ENCODE measurements at regions not wholly inside any gene's neighbourhood (a gene's known extent, or its start where the extent isn't known, plus 50 kb on each side); places are given as distances from the start of the nearest gene placed in this dataset.
"Not testable (repeated sequence)": the region's sequence is repeated elsewhere in the genome, so short reads cannot be mapped to it uniquely, and the experiment has no call there.

GRCh38 chr5:155594270-155594669 is 580.7 kb downstream of the KIF4B start:
- DNase-seq (ENCODE audit: extremely low read depth in 1 of 2, low read depth in 1 of 2) = no peak

GRCh38 chr5:155595791-155596190 is 582.2 kb downstream of the KIF4B start:
- DNase-seq (ENCODE audit: extremely low read depth in 1 of 2, low read depth in 1 of 2) = no peak

- no peak for DNase-seq (ENCODE audit: extremely low read depth in 1 of 2, low read depth in 1 of 2)
Measured at GRCh38 chr5:155598552-155598951, 585.0 kb downstream of the KIF4B start.

DNA sequence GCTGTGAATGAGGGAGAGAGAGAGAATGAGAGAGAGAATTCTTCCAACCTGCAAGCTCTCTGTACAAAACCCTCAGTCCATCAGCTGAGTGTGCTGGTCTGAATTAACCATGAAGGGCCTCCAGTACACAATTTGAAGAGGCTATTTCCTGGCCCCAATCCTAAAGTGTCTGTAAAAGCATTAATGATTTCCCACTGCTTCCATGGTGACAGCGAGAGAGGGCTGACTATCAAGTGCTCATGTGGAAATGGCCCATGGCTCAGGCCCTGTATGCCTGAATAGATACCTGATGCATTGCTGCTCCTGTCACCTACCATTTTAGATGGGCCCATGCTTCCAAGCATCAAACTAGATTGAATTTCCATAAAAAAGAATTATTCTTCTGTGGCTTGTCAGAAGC is 592.4 kb downstream of the KIF4B start:
- no peak for DNase-seq (ENCODE audit: extremely low read depth in 1 of 2, low read depth in 1 of 2)

GRCh38 chr5:155616779-155617392 is 603.3 kb downstream of the KIF4B start:
- no peak for DNase-seq (ENCODE audit: extremely low read depth in 1 of 2, low read depth in 1 of 2)

DNA sequence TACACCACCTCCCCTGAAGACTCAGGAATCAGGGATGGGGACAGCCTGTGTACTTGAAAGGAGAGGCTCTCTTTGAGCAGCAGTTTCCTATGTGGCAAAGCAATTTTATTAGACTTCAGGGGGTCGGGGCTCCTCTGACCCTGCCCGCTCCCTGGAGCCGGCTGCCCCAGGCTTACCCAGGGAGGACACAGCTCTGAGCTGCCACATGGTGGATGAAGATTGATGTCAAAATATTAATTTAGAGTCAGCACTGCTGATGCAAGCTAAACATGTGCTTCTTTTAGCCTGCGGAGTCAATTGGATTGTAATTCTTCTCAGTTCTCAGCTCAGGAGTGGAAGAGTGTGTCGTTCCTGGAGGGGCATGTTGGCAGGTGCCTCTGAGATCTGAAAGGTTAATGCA is 606.1 kb downstream of the KIF4B start:
- DNase-seq (ENCODE audit: extremely low read depth in 1 of 2, low read depth in 1 of 2) = no peak

DNA sequence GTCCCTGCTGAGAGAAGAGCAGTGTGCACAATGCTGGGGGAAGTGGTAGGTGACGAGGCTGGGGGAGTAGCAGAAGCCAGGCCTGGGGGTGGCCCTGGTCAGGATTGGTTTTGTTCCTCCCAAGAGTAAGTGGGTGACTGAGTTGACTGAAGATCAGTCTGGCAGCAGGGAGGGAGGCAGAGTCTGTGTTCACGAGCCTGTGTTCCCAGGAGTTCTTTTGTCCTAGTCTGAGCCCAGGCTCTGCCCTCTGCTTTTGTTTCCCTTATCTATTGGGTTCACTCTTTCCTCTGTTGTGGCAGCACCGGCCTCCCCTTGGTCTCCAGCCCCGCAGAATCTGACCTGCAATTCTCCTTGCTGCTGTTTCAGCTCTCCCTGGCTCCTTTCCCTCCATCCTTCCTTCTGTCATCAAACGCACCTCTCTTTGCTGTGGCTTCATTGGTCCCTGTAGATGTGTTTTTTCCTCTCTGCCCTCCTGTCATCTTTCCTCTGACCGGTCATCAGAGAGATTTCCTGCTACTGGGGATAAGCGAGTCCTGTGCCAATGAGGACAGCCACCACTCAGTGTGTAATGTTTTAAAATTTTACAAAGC is 607.4 kb downstream of the KIF4B start:
- no peak for DNase-seq (ENCODE audit: extremely low read depth in 1 of 2, low read depth in 1 of 2)

DNA sequence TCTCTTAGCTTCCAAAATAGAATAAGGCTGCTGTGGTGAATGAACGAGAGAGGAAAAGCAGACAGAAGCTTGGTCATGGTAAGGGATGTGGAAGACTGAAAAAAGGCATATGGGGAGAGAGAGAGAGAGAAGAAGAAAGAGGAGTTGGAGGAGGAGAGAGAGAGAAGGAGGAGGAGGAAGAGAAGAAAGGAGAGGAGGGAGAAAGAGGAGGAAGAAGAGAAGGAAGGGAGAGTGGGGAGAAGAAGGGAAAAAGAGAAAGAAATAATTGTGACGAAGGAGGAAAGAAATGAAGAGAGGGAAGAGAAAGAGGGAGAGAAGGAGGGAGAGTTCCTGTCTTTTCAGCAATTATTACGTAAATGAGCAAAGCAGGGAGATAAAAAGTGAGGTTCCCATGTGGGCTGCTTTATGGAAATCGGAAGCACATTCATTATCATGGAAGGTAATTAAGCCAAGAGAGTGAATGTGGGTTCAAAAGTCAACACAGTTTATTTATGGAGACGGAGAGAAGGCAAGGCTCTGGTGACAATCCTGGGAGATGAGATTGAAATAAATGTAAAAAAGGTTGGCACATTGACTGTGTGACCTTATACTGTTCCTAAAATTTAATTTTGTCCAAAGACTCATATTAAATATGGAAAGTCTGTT is 611.2 kb downstream of the KIF4B start:
- DNase-seq (ENCODE audit: extremely low read depth in 1 of 2, low read depth in 1 of 2) = no peak

DNA sequence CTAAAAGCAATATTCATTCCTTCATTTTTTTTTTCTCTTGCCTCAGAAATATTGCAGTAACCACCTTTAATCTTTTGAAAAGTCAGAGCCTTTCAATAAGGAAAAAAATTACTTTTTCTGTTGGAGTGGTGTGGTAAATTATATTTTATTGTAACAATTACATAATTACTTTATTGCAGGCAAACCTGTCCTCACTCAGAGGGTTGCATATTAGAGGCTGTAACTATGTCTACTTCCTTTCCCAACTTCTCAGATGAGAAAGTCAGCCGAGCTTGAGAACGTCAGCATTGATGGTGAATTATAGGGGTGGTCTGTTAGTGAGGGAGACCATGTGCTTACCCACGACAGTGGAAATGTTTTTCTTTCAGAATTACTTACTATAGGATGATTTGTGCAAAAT is 611.8 kb downstream of the KIF4B start:
- DNase-seq (ENCODE audit: extremely low read depth in 1 of 2, low read depth in 1 of 2) = no peak

GRCh38 chr5:155625897-155626543 is 612.5 kb downstream of the KIF4B start:
- DNase-seq (ENCODE audit: extremely low read depth in 1 of 2, low read depth in 1 of 2) = no peak

GRCh38 chr5:155626592-155626991 is 613.0 kb downstream of the KIF4B start:
- no peak for DNase-seq (ENCODE audit: extremely low read depth in 1 of 2, low read depth in 1 of 2)

- DNase-seq (ENCODE audit: extremely low read depth in 1 of 2, low read depth in 1 of 2) = no peak
Measured at GRCh38 chr5:155628346-155628745, 614.8 kb downstream of the KIF4B start.

GRCh38 chr5:155629597-155629996 is 616.0 kb downstream of the KIF4B start:
- no peak for DNase-seq (ENCODE audit: extremely low read depth in 1 of 2, low read depth in 1 of 2)

DNA sequence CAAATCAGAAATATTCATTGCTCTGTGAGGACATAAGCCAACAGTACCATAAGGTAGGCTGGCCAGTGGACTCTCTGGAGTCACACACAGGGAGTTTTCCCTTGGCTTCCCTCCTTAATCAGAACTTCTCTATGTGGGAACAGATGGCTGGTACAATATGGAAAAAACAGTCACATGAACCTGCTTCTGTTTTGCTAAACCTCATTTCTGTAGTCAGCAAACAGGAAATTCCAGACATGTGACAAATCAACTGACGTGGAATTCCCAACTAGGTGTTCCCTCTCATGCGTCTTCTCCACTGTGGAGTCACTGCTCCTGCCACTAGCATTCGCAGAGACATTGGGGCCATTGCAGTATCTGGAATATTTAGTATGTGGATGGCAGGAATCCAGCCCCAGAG is 617.6 kb downstream of the KIF4B start:
- no peak for DNase-seq (ENCODE audit: extremely low read depth in 1 of 2, low read depth in 1 of 2)

DNA sequence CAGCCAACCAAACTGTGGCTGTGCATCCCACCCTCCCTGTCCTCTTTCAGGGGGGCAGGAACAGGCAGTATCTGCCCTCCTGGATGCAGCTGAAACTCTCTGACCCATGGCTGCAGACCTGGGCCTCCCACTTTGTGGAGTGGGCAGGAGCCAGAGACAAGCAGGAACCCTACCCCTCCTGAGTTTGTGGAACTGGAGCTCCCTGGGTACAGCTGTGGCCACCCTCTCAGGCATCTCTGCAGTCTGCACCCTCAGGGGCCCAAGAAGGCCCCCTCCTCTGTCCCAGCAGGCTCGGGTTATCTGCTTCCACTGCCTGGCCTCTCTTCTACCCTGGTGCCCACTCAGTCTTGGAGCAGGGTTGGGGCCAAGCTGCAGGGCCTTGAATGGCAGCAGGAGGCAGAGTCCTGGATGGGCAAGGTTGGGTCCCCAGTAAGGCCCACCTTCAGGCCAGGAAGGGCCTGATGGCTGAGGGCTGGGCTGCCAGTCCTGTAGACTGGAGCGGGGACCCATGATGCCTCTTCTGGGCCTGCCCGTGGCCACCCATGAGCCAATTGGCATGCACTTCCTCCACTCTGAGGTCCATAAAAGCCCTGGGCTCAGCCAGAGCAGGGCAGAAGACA is 619.9 kb downstream of the KIF4B start:
- no peak for DNase-seq (ENCODE audit: extremely low read depth in 1 of 2, low read depth in 1 of 2)

- no peak for DNase-seq (ENCODE audit: extremely low read depth in 1 of 2, low read depth in 1 of 2)
Measured at GRCh38 chr5:155649666-155650065, 636.1 kb downstream of the KIF4B start.

- DNase-seq (ENCODE audit: extremely low read depth in 1 of 2, low read depth in 1 of 2) = no peak
Measured at GRCh38 chr5:155655569-155655968, 642.0 kb downstream of the KIF4B start.

DNA sequence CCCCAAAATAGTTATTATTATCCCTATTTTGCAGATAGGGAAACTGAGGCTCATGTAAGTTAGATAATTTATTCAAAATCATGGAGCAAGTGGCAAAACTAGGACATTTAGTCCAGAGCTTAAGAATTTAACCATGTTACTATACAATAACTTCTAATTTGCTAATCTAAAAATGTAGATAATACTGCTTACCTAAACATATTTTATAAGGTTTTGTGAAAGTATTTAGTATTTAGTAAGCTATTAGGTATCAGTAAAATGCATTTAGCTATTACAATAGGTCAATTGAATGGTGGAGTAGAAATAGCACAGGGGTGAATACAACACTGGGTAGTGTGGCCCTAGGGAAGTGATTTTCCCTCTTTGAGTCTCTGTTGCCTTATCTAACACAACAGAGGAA is 648.3 kb downstream of the KIF4B start:
- no peak for DNase-seq (ENCODE audit: extremely low read depth in 1 of 2, low read depth in 1 of 2)

- no peak for DNase-seq (ENCODE audit: extremely low read depth in 1 of 2, low read depth in 1 of 2)
Measured at GRCh38 chr5:155665361-155665760, 651.8 kb downstream of the KIF4B start.

DNA sequence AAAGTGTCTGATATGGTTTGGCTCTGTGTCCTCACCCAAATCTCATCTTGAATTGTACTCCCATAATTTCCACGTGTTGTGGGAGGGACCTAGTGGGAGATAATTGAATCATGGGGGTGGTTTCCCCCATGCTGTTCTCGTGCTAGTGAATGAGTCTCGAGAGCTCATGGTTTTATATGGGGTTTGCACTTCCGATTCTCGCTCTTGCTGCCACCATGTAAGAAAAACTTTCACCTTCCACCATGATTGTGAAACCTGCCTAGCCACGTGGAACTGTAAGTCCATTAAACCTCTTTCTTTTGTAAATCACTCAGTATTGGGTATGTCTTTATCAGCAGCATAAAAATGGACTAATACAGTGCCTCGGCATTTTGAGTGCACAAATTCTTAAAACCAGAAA is 655.0 kb upstream of the SGCD start:
- DNase-seq (ENCODE audit: extremely low read depth in 1 of 2, low read depth in 1 of 2) = not testable (repeated sequence)

GRCh38 chr5:155676967-155677366 is 650.0 kb upstream of the SGCD start:
- no peak for DNase-seq (ENCODE audit: extremely low read depth in 1 of 2, low read depth in 1 of 2)

DNA sequence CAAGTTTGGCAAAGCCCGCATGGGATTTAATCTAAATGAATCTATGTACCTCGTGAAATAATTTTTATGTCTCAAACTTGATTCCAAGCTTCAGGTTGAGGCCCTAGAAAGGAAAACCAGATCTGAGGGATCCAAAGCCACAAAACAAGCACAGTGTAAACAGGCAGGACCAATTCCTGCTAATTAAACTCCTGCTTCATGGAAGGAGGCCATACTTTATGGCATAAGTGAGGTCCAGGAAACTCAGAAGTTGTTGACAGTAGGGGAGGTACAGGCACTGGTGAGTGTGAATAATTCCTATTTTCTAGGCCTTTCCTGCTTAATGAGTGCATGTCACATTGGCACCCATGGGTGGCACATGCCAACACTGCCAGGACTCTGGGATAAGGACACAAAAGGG is 648.6 kb upstream of the SGCD start:
- no peak for DNase-seq (ENCODE audit: extremely low read depth in 1 of 2, low read depth in 1 of 2)

Measured in activated CD8-positive, alpha-beta memory T cell treated with anti-CD3 and anti-CD28 coated beads for 1 hour (primary cell).